GM11168 (cell line): ENCODE measurements at regions not wholly inside any gene's neighbourhood (a gene's known extent, or its start where the extent isn't known, plus 50 kb on each side); places are given as distances from the start of the nearest gene placed in this dataset.

Source experiments
- in situ Hi-C: fragments of 300-500 bp; cut with MboI; formaldehyde crosslinking; loops from one replicate; pipeline ENCODE4 v1.12.0; 2022; ENCODE audit warnings: low sequenced_read_pairs; ENCODE audit not compliant: unreplicated experiment

DNA sequence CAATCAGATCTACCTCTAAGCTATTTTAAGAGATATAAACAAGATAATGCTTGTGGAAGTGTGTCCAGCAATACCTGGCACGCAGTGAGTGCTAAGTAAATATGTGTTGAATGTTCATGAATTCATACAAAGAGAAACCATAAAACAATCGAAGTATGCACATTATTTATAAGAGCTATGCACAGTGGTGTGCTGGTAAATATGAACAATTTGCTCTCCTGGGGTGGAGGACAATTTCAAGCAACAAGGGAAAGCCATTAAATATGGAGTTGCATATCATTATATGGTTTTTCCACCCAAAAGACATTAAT is 526.6 kb upstream of the MARCKS start:
- in situ Hi-C loops = no loop called here

GRCh38 chr6:113331021-113331420 is 526.1 kb upstream of the MARCKS start:
- in situ Hi-C loops = no loop called here

- in situ Hi-C loops = no loop called here
Observed at GRCh38 chr6:113338644-113339043, 518.5 kb upstream of the MARCKS start.

DNA sequence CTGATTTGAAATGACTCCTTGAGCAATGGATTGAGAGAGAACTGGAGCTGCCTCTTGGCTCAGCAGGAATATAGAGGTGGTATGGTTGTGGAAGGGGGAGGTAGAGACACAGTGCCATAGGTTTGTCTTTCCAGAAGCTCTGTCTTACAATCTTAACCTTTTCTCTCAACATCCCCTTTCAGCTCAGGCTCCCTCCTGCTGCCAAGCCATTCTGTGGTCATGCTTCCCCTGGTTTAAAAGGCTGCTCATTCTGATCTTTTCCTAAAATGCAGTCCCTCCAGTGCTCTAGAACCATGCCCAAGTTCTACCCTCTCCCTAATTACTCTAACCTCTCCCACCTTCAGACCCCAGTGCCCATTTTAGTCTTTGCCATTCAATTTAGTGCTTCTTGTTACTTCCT is 517.9 kb upstream of the MARCKS start:
- in situ Hi-C loops = no loop called here

DNA sequence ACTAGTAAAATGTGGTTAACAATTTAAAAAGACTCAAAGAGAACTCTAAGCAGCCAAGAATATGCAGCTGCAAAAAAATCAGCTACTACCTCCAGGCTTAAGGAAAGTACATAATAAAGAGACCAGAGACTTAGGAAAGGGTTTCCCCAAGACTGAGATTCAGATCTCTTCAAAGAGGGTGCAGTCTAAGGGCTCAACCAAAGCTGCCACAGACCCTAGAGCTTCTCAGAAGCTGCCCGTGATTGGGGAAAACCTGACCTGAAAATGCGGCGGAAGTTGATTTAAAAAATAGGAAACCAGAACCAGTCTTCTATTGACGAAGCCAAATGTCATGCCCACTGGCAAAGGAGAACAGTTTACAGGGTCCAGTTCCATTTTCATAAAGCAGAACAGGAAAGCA is 516.8 kb upstream of the MARCKS start:
- in situ Hi-C loops = no loop called here

- in situ Hi-C loops = no loop called here
Observed at GRCh38 chr6:113343940-113344339, 513.2 kb upstream of the MARCKS start.

DNA sequence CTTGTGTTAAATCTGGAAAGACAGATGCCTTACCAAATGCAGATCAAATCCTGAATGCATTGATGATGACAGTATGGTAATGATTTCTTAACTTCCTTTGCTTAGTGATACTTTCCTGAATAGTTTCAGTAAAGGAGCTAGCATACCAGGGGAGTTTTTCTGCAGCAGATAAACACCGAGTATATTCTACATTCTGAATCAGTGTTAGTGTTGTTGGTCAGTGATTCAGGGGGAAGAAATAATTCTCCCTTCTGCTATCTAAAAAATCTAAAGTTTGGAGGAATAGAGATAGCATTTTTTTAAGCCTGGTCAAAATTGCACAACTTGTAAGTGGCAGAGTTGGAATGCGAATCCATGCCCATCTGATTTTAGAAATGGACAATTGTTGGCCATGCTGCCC is 512.2 kb upstream of the MARCKS start:
- in situ Hi-C loops = no loop called here

GRCh38 chr6:113347436-113347835 is 509.7 kb upstream of the MARCKS start:
- in situ Hi-C loops = no loop called here

GRCh38 chr6:113350461-113350860 is 506.7 kb upstream of the MARCKS start:
- in situ Hi-C loops = no loop called here

DNA sequence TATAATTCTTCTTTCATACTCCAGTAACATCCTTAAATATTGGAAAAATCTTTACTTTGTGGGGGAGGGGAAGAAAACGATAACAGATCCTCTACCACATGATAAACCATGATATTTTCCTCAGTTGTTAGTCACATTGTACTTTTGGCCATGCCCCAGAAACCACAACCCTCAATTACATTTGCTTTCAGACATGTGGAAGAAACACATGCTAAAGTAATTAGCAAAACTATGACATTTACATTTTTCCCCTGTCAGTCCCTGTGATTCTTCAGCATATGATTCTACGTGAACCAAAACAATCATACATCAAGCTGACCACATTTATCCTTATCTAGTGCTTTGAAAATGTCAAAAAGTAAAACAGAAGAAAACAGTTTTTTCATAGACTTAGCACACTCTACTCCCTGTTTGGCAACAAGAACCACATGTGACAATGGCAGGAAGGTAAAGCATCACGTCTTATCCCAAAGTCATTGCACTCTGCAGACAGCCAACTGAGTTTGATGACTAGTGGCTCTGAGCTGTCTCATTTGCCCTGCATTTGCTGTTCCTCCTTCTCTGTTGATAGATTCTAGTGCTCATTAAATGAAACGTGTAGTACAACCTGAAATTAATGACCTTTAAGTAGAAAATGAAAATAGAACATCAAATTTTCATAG is 505.8 kb upstream of the MARCKS start:
- in situ Hi-C loops = no loop called here

- in situ Hi-C loops = no loop called here
Observed at GRCh38 chr6:113352029-113352801, 504.9 kb upstream of the MARCKS start.

DNA sequence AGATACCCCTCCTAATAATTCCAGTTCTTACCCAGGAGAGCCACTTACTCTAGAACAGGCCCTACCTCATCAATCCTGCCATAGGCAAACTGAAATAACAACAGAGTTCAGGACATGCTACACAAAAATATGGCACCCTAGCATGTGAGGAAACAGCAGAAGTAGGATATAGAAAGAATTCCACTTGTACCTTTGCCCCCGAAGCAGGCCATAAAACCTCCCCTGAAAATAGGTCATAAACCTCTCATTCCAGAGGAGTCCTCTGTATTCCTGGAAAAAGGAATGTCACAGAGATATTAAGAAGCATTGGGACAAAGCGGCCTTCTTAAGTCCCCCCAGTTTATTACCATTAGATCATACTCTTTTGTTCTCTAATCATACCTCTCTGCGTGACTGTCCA is 504.3 kb upstream of the MARCKS start:
- in situ Hi-C loops = no loop called here

DNA sequence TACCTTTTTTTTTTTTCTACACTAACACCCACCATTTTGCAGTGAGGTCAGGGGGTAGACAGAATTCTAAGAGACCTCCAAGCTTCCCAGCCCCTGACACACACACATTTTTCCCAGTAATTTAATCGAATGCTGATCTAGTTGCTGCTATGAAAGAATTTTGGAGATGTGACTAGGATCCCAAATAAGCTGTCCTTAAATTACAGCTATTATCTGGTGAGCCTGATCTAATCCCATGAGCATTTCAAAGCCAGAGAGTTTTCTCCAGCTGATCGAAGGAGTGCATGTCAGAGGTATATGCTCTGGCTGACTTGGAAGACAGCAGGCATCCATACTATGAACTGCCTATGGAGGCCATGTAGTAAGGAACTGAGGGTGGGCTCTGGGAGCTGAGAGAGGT is 503.8 kb upstream of the MARCKS start:
- in situ Hi-C loops = no loop called here

- in situ Hi-C loops = no loop called here
Observed at GRCh38 chr6:113354204-113354895, 502.8 kb upstream of the MARCKS start.

- in situ Hi-C loops = no loop called here
Observed at GRCh38 chr6:113356139-113356538, 501.0 kb upstream of the MARCKS start.

GRCh38 chr6:113357041-113357440 is 500.1 kb upstream of the MARCKS start:
- in situ Hi-C loops = no loop called here

GRCh38 chr6:113358063-113358583 is 499.0 kb upstream of the MARCKS start:
- in situ Hi-C loops = no loop called here

DNA sequence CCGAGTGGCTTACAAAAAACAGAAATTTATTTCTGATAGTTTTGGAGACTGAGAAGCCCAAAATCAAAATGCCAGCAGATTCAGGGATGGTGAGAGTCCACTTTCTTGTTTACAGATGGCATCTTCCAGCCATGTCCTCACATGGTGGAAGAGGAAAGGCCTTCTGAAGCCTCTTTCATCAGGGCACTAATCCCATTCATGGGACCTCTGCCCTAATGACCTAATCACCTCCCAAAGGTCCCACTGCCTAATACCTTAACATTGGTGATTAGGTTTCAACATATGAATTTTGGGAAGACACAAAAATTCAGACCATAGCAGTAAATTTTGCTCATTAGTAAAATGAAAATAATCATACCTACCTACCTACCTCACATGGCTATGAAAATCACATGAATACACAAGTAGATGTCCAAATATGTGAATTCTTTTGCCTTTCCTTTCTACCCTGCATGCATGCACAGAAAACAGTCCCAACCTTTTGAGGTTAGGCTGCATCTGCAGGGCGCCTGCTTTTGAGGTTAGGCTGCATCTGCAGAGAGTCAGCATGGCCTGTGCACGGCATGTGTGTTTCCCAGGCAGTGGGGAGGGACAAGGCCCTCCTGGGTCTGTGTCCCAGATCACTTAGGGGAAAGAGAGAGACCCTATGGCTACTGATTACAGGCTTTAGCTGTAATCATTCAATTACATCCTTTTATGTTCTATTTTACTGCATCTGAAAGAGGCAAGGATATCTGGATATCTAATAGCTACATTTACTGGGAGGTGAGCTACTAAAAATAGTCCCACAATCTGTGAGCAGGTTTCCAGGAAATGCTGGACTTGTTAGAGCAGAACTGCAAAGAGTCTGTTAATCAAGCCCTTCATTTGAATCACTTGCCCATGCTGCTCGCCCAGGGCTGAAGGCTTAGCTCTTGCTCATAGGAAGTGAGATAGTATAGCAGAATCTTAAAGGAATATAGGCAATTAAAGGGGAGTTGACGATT is 497.7 kb upstream of the MARCKS start:
- in situ Hi-C loops = no loop called here

DNA sequence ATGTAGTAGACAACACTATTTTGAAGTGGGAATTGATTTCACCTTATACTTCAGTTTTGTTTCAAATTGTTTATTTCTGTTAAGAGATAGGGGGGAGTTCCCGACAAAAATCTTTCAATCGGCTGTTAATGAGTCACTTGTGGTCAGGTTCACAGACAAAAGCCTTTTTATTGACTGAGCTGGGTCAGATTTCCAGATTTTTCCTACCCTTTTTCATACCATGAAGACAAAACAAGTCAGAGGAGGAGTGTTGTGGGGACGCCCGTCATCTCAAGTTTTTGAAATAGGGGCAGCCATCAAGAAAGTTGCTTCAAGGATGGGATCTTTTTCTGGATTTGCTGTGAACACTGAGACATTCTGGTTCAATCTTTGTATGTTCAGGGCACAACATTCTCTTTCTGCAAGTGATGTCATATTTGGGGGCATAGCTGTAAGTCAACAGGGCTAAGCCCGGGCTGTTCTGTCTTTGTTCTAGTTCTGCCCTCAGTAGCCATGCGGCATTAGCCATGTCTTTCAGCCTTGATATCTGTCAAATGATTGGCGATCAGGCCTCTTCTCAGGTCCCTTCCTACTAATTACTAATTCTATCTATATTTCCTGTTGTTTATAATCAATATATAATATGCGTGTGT is 496.0 kb upstream of the MARCKS start:
- in situ Hi-C loops = no loop called here
